ENCODE measurements at regions not wholly inside any gene's neighbourhood (a gene's known extent, or its start where the extent isn't known, plus 50 kb on each side); places are given as distances from the start of the nearest gene placed in this dataset.

DNA sequence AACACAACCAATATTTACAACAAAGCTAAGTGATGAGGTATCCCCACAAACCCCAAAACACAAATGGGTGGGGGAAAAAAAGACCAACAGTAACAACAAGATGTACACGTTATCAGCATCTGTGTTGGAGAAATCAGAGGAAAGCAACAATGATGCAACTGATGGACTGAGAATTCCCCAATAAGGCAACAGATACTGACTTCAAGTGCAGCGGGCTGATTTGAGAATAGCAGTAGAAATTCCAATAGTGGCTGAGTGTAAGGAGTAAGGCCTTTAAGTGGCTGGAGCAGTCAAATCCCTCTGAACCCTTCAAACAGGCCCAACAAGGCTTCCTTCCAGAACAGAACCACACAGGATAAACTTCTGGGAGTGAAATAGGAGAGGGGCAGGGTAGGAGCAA, 97.6 kb downstream of the TM2D1 start:
- DNase-seq (ENCODE audit: low read depth) = no peak

DNA sequence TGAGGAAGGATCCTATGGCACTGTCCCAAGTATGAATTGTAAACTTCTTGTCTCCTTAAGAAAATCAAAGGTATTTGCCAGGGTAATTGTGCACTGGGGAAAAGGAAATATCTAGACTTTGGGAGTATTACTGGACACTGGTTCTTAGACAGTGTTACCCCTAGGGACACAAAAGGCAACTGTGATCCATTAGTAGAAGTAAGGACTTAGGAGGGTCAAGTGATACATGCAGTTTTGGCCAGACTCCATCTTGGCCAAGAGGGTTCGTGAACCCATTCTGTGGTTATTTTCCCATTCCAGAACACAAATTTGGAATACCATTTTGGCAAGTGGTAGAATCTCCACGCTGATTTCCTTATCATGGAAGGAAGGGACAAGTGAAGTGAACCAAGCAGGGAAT, 98.1 kb downstream of the TM2D1 start:
- DNase-seq (ENCODE audit: low read depth) = peak; percentile 74

DNA sequence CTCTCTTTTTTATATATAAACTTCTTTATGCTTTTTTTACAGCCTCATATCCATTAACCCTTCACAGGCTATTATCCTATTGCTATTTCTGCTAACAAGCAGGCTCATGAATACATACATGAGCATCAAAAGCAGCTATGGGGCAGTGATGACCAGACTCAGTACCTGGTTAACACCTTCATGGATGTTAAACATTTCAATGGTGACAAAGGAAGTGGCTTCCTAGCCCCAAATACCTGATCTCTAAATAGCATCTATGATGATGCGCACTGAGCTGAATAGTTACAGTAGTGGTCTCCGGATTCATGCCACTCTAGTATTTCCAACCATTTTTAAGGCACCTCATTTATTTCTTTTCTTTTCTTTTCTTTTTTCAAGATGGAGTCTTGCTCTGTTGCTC, 101.1 kb downstream of the TM2D1 start:
- DNase-seq (ENCODE audit: low read depth) = no peak

DNA sequence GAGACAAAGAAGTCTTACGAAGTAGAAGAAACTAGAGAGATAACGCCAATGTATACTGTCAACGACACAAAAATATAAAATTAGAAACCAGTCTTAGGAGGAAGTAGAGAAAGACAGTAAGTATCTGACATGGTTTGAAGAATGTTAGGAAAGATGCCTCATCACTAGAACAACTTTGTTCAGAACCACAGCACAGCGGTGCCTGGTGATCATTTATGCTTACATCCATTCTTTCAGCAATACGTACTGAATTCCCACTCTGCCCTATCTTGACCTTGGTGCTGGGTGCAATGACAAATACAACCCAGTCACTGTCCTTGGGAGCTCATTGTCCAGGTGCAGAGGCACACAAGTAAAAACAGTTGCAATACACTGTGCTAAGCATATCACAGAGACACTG, 104.4 kb downstream of the TM2D1 start:
- no peak for DNase-seq (ENCODE audit: low read depth)

DNA sequence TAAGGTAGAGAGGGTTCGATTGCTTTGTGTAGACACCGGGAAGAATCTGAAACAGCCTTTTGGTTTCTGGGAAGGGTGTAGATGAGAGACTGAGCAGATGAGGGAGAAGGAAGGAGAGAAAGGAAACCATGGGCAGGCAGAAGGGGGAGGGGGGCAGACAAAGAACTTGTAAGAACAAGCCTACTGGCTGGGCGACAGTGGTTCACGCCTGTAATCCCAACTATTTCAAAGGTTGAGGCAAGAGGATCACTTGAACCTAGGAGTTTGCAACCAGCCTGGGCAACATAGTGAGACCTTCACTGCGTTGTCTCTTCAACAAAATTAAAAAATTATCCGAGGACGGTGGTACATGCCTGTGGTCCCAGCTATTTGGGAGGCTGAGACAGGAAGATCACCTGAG, 106.2 kb downstream of the TM2D1 start:
- DNase-seq (ENCODE audit: low read depth) = no peak

DNA sequence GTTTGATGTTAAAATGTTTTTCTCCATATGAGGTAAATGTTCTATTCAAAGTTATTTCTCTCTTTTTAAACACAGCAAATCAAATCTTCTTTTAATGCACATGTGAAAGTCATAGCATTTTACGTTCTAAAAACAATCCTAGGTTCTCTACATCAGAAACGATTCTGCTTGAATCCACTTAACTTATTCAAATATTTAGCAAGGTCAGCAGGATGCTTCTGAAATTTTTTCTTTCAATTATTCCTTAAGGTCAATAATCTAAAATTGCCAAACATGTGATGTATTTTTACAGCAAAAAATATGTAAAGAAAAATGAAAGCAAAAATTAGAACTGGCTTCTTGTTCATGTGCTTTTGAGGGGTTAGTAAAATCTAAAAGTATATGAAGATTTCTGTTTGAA, 106.7 kb downstream of the TM2D1 start:
- no peak for DNase-seq (ENCODE audit: low read depth)

DNA sequence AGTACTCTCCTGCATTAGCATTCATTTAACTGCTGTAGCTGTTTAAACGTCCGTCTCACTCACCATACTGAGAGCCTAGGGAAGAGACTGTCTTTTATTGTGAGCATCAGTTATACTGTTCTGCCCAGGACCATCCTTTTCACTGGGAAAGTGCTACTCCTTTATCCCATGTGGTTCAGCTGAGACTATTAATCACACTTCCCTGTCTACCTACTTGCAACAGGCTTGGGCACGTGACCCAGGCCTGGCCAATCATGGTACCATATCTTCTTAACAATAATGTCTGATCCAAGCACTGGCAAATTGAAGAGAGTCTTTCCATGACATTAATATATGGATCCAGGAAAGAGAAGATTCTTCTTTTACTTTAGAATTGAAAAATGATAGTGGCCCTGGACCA, 108.1 kb downstream of the TM2D1 start:
- no peak for DNase-seq (ENCODE audit: low read depth)

DNA sequence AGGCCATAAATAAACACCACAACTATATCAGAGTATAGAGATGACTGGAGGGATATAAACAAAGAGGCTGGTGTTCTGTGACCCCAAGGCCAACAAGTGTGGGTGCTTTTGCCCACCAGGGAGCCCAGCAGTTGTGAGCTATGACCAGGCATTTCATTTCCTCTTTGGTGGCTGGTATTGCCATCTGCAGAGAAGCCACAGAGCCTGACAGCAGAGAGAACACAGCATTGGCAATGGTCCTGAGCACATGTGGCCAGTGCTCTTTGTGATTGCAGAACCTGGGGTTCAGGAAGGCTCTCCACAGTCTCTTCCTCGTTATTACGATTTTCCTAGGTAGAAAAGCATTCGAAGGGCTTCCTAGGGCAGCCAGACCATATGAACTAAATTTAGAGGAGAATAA, 112.3 kb downstream of the TM2D1 start:
- DNase-seq (ENCODE audit: low read depth) = no peak

DNA sequence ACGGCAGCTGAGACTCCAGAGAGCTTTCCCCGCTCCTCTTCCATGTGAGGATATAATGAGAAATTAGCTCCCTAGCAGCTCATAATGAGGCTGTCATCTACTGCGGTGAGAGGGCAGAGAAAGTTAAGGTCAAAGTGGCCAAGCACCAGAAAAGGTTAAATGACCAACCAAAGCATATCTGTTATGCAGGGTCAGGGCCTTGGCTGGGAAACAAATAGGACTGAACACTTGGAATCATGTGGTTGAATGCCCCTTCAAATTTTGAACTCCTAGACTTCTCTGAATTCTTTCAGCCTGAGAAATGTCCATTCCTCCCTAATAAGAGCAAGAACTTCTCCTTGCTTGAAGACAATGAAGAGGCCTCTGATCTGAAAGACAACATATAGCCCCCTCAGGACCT, 115.9 kb downstream of the TM2D1 start:
- DNase-seq (ENCODE audit: low read depth) = no peak

DNA sequence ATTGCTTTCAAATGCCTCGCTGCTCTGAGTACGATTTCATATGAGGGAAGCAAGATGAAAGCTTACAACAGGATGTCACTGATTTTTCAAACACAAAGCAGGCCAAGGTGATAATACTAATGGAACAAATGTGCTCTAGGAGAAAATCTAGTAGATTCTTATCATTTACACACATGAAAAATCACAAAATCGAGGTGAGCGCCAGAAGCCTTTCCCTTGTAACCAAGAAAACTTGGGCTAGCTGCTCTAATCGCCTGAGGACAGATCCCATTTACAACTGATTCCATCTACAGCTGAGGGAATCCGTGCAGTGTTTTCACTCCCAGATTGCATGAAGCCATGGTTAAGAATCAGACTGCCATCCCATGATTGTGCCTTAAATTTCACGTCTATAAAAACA, 117.5 kb downstream of the TM2D1 start:
- no peak for DNase-seq (ENCODE audit: low read depth)

DNA sequence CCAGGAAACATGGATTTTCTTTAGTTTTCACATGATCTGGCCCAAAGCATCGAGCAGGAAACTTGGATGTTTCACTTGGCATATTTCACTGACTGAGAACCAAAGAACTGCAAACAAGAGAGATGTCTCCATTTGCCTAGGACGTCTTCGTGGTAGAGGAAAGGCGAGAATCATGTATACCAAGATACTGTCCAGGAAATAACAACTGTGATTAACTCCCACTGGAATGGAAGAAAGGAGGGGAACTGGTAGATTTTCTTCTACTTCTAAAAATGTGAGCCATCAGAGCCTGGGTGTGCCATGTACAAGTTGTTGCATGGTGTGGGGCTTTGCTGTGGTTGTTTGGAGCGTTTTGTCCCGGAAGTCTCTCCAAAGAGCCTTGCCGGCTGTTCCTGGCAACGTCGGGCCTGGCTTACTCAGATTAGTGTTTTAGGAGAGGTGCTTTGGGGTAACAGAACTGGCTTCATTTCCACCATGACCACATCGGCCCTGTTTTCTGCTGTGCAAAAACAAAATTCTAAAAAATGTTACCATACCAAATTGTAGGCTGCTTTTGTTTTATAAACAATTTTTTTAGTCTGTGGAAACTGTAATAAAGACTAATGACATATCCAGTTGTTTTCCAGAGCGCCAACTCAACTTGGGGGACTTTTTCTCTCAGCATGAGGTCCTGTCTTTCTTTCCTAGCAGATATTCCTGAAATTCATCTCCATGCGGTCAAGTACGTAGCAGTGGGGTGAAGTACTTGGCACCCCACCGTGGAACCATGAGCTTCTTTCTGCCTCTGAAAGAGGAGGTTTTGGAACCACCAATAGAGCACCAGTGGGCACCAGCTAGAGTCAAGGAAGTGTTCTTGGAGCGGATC, 118.3 kb downstream of the TM2D1 start:
- DNase-seq (ENCODE audit: low read depth) = peak; percentile 76

DNA sequence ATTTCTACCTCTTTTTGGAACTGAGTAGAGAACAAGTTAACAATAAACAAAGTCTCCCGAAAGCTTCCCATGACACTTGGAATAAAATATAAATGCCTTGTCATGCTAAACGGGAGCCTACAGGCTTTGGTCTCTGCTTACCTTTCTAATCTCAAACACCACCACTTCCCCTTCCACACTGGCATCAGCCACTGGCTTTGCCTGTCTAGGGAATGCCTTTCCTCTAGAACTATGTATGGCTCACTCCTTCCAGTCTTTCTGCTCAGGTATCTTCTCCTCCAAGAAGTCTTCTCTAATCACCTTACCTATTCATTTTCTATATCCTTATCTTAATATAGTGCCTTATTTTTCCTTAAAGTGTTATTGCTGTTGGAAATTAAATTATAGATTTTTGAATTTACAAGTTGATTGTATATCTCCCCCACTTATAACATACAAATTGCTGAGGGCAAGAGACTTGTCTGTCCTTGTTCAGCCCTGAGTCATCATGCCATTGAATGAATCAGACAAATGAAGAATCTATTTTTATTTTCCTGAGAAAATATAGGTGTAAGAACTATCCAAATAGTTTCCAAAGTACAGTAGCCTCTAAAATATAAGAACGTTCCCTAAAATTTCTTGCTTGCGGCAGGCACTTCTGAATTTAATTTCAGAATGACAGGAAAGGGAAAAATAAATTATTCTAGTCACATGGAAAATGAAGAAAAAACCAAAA, 119.2 kb downstream of the TM2D1 start:
- peak; percentile 68 for DNase-seq (ENCODE audit: low read depth)

DNA sequence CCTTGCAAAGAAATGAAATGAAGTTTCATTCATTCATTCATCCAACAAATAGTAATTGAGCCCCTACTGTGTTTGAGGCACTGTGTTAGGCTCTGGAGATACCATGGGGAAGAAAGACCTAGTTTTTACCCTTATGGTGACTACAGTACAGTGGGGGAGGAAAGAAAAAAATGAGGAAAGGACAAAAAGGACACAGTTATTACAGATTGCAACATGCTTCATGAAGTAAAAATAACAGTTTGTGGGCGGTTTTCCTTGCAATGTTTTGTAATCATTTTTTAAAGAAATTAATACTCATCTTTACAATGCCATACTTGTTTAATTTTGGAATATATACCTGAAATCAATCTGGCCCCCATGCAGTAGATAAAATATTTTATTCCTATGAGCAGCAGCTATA, 120.3 kb downstream of the TM2D1 start:
- DNase-seq (ENCODE audit: low read depth) = no peak

DNA sequence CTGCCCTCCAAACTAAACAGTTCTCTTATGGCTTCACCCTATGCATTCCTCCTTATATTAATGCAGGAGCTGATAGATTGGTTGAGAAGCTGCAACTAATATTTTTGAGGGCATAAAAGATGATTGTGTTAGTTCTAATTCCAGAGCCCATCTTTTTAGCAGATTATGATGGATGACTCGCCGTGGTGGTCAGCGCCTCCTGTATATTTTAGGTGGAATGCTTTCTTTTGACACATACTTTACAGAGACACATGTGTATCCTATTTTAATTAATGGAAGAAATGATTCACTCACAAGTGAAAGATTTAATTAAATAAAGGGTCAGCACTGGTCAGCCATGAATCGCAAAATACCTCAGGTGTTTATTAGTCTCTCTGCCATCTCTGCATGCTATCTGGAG, 120.7 kb downstream of the TM2D1 start:
- DNase-seq (ENCODE audit: low read depth) = peak; percentile 56

DNA sequence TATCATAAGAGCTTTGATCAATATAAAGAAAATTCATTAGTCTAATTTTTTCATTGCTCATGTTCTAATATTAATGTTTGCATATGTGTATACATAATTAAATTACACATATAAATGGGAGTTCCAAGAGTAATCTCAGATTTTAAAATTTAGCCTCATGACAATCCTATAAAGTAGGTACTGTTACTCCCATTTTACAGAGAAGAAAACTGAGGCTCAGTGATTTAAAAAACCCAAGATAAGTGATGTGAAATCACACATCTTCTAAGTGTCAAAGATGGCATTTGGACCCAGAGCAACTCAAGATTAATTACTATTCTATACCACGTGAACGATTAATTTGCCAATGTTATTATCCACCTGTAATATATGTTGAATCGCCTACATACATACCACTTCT, 122.3 kb downstream of the TM2D1 start:
- no peak for DNase-seq (ENCODE audit: low read depth)

DNA sequence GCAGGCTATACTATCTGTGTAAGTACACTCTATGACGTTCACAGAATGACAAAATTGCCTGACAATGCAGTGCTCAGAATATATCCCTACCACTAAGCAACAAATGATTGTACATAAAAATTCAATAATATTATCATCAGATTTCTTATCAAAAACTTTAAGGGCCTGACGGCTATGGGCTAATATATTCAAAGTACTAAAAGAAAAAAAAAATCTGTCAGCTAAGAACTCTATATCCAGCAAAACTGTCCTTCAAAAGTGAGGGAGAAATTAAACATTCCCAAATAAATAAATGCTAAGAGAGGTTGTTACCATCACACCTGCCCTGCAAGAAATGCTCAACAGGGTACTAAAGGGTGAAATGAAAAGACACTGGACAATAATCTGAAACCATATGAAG, 127.3 kb downstream of the TM2D1 start:
- DNase-seq (ENCODE audit: low read depth) = no peak

DNA sequence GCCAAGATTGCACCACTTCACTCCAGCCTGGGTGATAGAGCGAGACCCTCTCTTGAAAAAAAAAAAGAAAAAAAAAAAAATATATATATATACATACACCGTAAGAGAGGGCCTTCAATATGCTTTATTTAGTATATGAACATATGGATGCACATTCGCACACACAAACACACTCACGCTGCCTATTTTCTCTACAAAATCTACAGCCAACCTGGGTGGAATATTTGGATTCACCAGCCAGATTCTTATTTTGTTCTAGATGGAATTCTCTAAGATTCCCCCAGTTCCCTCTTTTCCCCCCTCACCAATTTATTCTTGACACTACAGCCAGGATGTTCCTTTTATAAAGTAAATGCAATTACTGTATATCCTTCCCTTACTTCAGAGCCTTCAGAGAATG, 131.6 kb downstream of the TM2D1 start:
- no peak for DNase-seq (ENCODE audit: low read depth)

DNA sequence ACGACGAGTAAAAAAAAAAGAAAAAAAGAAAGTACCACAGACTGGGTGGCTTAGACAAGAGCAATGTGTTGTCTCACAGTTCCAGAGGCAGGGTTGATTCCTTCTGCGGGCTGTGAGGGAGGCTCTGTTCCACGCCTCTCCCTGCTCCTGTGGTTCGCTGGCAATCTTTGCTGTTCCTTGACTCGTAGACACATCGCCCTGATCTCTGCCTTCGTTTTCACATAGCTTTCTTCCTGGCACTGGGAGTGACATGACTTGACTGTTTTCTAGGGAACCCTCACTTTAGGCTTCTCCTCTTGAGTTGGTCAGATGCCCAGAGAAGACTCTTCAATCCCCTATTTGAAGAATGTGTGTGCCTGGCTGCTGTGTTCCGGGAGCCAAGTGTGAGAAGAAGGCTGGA, 133.6 kb downstream of the TM2D1 start:
- DNase-seq (ENCODE audit: low read depth) = no peak

DNA sequence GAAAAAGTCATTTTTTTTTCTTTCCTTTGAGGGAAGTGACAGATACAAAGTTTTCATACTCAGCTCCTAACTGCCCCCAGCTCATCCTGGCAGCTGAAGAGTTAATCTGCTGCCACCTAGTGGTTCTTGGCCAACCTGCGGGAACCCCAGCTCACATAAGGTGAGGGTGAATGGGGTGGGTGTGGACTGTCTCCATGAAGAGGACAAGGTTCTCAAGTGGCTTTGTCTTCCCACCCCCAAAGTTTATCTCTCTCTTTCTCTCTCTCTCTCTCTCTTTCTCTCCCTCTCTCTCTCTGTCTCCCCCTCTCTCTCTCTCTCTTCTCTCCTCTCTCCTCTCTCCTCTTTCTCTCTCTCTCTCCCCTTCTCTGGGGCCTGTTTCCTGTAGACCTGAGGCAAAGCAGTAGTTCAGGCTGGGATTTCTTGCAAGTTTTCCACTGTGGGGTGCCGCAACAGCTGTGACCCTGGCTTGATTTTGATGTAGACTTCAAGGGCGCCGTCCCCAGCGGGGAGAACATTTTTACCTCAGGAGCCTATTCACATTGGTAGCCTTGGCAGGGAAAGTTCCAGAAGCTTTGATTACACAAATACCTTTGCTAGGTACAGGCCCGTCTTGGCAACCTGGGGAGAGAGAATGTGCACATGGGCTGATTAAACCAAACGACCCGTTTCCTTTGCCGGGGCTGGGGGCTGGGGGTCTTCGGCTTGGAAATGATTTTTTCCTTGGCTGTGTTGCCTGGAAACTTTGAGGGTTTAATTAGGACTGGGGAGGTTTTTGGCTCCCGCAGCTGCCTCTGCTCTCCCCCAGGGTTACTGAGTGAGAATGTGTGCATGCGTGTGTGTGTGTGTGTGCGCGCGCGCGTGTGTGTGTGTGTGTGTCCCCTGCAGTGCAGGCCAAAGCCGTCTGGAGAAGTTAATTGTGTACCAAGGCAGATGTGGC, 135.9 kb downstream of the TM2D1 start:
- DNase-seq (ENCODE audit: low read depth) = peak; percentile 63

DNA sequence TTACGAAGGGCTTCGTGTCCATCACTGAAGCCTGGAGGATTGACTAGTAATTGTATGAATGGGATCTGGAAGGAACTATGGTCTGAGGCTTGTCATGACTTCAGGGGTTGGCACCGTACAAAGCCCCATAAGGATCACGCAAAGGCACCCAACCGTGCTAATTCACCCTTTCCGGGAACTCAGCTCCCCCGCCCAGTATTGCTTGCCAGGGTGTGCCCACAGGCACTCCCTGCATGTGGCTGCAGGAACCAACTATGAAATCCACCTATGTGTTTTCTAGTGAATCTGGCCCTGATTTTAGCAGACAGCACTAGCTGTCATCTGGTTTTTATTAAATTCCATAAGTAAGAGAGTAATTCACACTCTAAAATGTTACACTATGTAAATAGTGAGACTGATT, 139.2 kb downstream of the TM2D1 start:
- no peak for DNase-seq (ENCODE audit: low read depth)

DNA sequence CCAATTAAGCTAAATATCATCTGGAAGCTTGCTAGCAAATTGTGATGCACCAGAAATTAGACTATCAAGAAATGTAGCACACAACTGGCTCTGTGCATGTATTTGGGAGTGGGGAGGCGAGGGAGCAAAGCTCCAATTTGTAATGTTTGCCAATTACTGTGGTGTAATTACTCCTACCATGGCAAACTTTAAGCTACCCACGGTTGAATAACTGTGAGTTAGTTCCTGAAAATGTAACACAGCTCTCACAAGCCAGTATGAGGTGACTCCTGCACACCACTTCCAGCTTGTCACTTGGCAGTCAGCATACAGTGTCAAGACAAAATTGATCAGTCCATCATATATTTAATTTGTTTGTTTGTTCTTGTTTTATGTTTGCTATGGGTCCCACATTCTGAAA, 141.2 kb downstream of the TM2D1 start:
- no peak for DNase-seq (ENCODE audit: low read depth)

DNA sequence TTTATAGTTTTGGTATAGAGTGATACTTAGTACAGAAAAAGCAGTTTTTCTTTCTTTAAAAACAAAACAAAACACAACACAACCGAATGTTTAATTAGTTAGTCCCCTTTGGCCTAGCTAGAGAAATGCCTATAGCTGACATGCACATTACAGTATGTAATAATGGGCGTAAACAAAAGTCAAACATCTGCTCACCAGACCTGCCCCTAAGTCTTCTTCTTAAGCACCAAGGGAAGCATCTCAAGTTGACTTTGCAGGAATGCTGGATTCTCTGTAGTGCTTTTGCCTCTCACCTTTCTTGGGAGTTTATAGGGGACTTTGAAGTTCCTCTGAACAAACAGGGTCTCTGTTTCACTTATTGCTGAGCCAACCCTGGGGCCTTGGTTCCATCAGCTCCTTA, 143.7 kb downstream of the TM2D1 start:
- DNase-seq (ENCODE audit: low read depth) = no peak

DNA sequence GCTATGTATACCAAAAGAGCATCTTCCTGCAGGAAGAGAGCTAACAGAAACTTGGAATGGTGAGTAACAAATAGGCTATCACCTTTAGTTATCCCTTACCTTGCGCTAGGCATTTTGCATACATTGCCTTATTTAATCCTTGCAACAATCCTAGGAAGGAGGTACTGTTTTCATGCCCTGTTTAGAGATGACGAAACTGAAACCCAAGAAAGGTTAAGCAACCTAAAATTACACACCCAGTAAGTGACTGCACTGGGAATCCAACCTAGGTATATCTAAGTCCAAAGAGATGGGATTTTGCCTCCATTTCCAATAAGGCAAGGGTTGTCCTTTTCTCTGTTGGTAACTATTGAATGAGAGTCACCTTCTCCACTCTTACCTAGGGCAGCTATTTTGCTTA, 144.5 kb downstream of the TM2D1 start:
- no peak for DNase-seq (ENCODE audit: low read depth)
